GM23338 (cell line): ENCODE measurements at regions not wholly inside any gene's neighbourhood (a gene's known extent, or its start where the extent isn't known, plus 50 kb on each side); places are given as distances from the start of the nearest gene placed in this dataset.

Experiments
- ATAC-seq: fragments of 200-7000 bp; cut with Tn5 transposase; 3 replicates; pipeline ENCODE4 v1.9.1; 2020
- DNase-seq: peaks from one replicate; pipeline ENCODE4 v3.0.0-alpha.2; 2015; ENCODE audit warnings: low spot score
- H2AFZ ChIP-seq: fragments of 200-600 bp; sonication (generic); 2 replicates; pipeline ENCODE4 v1.8.0; 2016; ENCODE audit warnings: antibody characterized with exemption, mild to moderate bottlenecking, moderate library complexity
- H3F3A ChIP-seq: fragments of 200-600 bp; sonication (generic); replicated peaks from 2 replicates; pipeline ENCODE4 v1.8.0; 2017; ENCODE audit warnings: antibody characterized with exemption, mixed run types, low read depth
- H3K27ac ChIP-seq: fragments of 200-600 bp; sonication (generic); 2 replicates; pipeline ENCODE4 v1.6.1; 2016; ENCODE audit warnings: low read depth
- H3K27me3 ChIP-seq: fragments of 200-600 bp; sonication (generic); 2 replicates; pipeline ENCODE4 v1.8.0; 2016; ENCODE audit warnings: mild to moderate bottlenecking, mixed run types, moderate library complexity; ENCODE audit not compliant: insufficient read depth
- H3K36me3 ChIP-seq: fragments of 200-600 bp; sonication (generic); 2 replicates; pipeline ENCODE4 v1.8.0; 2016; ENCODE audit warnings: mild to moderate bottlenecking; ENCODE audit not compliant: insufficient read depth
- H3K4me1 ChIP-seq: fragments of 200-600 bp; sonication (generic); 2 replicates; pipeline ENCODE4 v1.8.0; 2016; ENCODE audit warnings: mild to moderate bottlenecking, moderate library complexity; ENCODE audit not compliant: insufficient read depth
- H3K4me2 ChIP-seq: fragments of 200-600 bp; sonication (generic); 2 replicates; pipeline ENCODE4 v1.7.1; 2017; ENCODE audit warnings: mixed run types
- H3K4me3 ChIP-seq: fragments of 200-600 bp; sonication (generic); 2 replicates; pipeline ENCODE4 v1.6.1; 2016; ENCODE audit warnings: mixed run types
- H3K79me2 ChIP-seq: fragments of 200-600 bp; sonication (generic); replicated peaks from 2 replicates; pipeline ENCODE4 v1.8.0; 2017; ENCODE audit warnings: mild to moderate bottlenecking; ENCODE audit not compliant: insufficient read depth
- H3K9me2 ChIP-seq: fragments of 200-600 bp; sonication (generic); 2 replicates; pipeline ENCODE4 v1.8.0; 2017; ENCODE audit not compliant: insufficient read depth
- H4K20me1 ChIP-seq: fragments of 200-600 bp; sonication (generic); replicated peaks from 2 replicates; pipeline ENCODE4 v1.8.0; 2017; ENCODE audit warnings: mild to moderate bottlenecking; ENCODE audit not compliant: insufficient read depth
- H3K27ac Mint-ChIP-seq: 2 replicates; pipeline ENCODE4 v1.8.0; 2020; ENCODE audit warnings: inconsistent platforms, mild to moderate bottlenecking, moderate library complexity, mixed read lengths
- H3K27me3 Mint-ChIP-seq: 3 replicates; pipeline ENCODE4 v1.8.0; 2022; ENCODE audit warnings: low read depth, mild to moderate bottlenecking, moderate library complexity, mixed read lengths, inconsistent platforms; ENCODE audit not compliant: insufficient read depth, poor library complexity
- H3K36me3 Mint-ChIP-seq: 3 replicates; pipeline ENCODE4 v1.8.0; 2021; ENCODE audit warnings: low read depth, mild to moderate bottlenecking, inconsistent platforms, moderate library complexity, mixed read lengths
- H3K4me1 Mint-ChIP-seq: 3 replicates; pipeline ENCODE4 v1.8.0; 2020; ENCODE audit warnings: mild to moderate bottlenecking, inconsistent platforms, mixed read lengths
- H3K4me3 Mint-ChIP-seq: 3 replicates; pipeline ENCODE4 v1.8.0; 2021; ENCODE audit warnings: moderate library complexity, mild to moderate bottlenecking, inconsistent platforms, mixed read lengths
- H3K9me3 Mint-ChIP-seq: 3 replicates; pipeline ENCODE4 v1.8.0; 2020; ENCODE audit warnings: moderate library complexity, mild to moderate bottlenecking, inconsistent platforms, mixed read lengths
- CREB1 ChIP-seq: fragments of 250-450 bp; sonication (Bioruptor Pico); IDR thresholded peaks from 2 replicates; pipeline ENCODE4 v1.5.0; 2020; ENCODE audit warnings: low read depth, mild to moderate bottlenecking, moderate library complexity
- CTCF ChIP-seq, 2 experiments: fragments of 200-600 bp in 1 of 2; sonication (generic) in 1 of 2; conservative IDR thresholded peaks; 2 replicates each; pipeline versions ENCODE4 v1.5.1 to v1.6.1; 2016 to 2017; ENCODE audit warnings: antibody characterized with exemption in 2 of 2, low read depth in 2 of 2, mild to moderate bottlenecking in 2 of 2, moderate library complexity in 1 of 2
- EZH2 ChIP-seq: fragments of 200-600 bp; sonication (generic); IDR thresholded peaks from one replicate; pipeline ENCODE4 v1.8.0; 2017; ENCODE audit warnings: antibody characterized with exemption, mild to moderate bottlenecking, low read depth; ENCODE audit not compliant: unreplicated experiment
- EZH2phosphoT487 ChIP-seq: fragments of 200-600 bp; sonication (generic); IDR thresholded peaks from one replicate; pipeline ENCODE4 v1.8.1; 2018; ENCODE audit warnings: antibody characterized with exemption; ENCODE audit not compliant: unreplicated experiment
- JUNB ChIP-seq: IDR thresholded peaks from one replicate; pipeline ENCODE4 v1.6.1; 2016; ENCODE audit warnings: antibody characterized with exemption; ENCODE audit not compliant: unreplicated experiment
- NANOG ChIP-seq: IDR thresholded peaks from 2 replicates; pipeline ENCODE4 v1.6.1; 2016; ENCODE audit warnings: antibody characterized with exemption, borderline replicate concordance
- POLR2AphosphoS5 ChIP-seq: IDR thresholded peaks from 2 replicates; pipeline ENCODE4 v1.6.1; 2016; ENCODE audit warnings: antibody characterized with exemption, low read depth
- STAT1 ChIP-seq: IDR thresholded peaks from one replicate; pipeline ENCODE4 v1.6.1; 2016; ENCODE audit warnings: antibody characterized with exemption; ENCODE audit not compliant: unreplicated experiment
- ZNF114 ChIP-seq: fragments of 250-450 bp; sonication (Bioruptor Pico); IDR thresholded peaks from 2 replicates; pipeline ENCODE4 v1.5.0; 2020; ENCODE audit warnings: mild to moderate bottlenecking, moderate library complexity
- ZNF331 ChIP-seq: fragments of 250-450 bp; sonication (Bioruptor Pico); IDR thresholded peaks from 2 replicates; pipeline ENCODE4 v1.5.0; 2020; ENCODE audit warnings: low read depth, mild to moderate bottlenecking, moderate library complexity
- ZNF462 ChIP-seq: fragments of 250-450 bp; sonication (Bioruptor Pico); IDR thresholded peaks from 2 replicates; pipeline ENCODE4 v1.5.0; 2020; ENCODE audit warnings: mild to moderate bottlenecking, moderate library complexity
- TF ChIP-seq, protein P1 (sequence below): IDR thresholded peaks from 2 replicates; pipeline ENCODE4 v1.6.1; 2016; ENCODE audit warnings: antibody characterized with exemption
- TF ChIP-seq, protein P2 (sequence below): IDR thresholded peaks from one replicate; pipeline ENCODE4 v1.6.1; 2018; ENCODE audit warnings: antibody characterized with exemption; ENCODE audit not compliant: unreplicated experiment

DNA sequence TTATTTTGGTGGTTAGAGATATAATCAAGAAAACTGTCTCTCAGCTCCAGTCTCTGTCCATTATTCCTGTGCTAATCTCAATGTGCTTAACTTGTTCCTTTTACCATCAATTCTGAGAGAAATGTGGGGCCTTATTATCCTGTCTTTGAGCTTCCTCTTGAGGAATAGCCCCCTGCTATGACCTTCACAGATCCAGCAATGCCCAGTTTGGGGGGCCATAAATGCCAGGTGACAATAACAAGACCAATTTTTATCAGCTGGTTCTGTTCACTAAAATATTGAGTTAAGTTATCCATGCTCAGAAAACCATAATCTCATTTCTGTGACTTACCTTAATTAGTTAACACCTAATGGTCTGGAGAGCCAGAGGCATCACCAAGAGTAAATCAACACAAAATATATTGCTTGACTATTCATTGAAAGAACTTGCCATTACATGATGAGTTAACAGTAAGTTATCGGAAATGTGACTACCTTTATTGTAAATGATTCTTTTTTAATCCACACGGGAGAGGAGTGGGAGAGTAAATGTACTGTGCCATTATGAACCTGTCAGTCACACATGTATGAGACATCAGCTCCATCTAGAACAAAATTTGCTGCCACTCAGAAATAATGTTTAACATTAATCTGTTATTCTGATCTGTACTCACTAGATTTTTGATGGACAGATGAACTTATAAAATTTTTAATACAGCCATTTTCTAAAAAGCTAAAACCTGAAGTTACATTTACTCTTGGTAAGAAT is 149.7 kb downstream of the ID4 start:
- Mint-ChIP-seq H3K27me3 (peaks cover 5% of the 10 kb centered on the region), H3K9me3 (no peaks in the 10 kb centered on the region), H3K36me3 (no peaks in the 10 kb centered on the region), H3K4me1 (peaks cover 12% of the 10 kb centered on the region), H3K4me3 (no peak overlapping the region), H3K27ac (no peak overlapping the region)
- DNase-seq (no peak), ATAC-seq (no peak)
- Histone ChIP-seq H3K9me2 (no peaks in the 10 kb centered on the region), H3K4me3 (no peak overlapping the region), H3F3A (no peaks in the 10 kb centered on the region), H4K20me1 (no peaks in the 10 kb centered on the region), H3K27me3 (no peaks in the 10 kb centered on the region), H3K27ac (no peak overlapping the region), H3K36me3 (no peaks in the 10 kb centered on the region), H3K79me2 (no peaks in the 10 kb centered on the region), H2AFZ (no peak overlapping the region), H3K4me2 (no peak overlapping the region), H3K4me1 (peaks cover 10% of the 10 kb centered on the region; the same call in 1 of the 2 replicates)
- TF ChIP-seq ZNF114 (CRISPR knock-in tag) (no peak), NANOG (no peak), ZNF331 (no peak), CREB1 (CRISPR knock-in tag) (no peak), ZNF462 (CRISPR knock-in tag) (no peak), STAT1 (no peak), JUNB (no peak), POLR2AphosphoS5 (no peak), CTCF (conservative IDR thresholded peaks at IDR 0.05; ENCODE audit: low read depth in 2 of 2) (no peak), EZH2phosphoT487 (no peak), EZH2 (no peak)
- TF ChIP-seq, protein P1, sequence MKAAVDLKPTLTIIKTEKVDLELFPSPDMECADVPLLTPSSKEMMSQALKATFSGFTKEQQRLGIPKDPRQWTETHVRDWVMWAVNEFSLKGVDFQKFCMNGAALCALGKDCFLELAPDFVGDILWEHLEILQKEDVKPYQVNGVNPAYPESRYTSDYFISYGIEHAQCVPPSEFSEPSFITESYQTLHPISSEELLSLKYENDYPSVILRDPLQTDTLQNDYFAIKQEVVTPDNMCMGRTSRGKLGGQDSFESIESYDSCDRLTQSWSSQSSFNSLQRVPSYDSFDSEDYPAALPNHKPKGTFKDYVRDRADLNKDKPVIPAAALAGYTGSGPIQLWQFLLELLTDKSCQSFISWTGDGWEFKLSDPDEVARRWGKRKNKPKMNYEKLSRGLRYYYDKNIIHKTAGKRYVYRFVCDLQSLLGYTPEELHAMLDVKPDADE = no peak
- TF ChIP-seq, protein P2, sequence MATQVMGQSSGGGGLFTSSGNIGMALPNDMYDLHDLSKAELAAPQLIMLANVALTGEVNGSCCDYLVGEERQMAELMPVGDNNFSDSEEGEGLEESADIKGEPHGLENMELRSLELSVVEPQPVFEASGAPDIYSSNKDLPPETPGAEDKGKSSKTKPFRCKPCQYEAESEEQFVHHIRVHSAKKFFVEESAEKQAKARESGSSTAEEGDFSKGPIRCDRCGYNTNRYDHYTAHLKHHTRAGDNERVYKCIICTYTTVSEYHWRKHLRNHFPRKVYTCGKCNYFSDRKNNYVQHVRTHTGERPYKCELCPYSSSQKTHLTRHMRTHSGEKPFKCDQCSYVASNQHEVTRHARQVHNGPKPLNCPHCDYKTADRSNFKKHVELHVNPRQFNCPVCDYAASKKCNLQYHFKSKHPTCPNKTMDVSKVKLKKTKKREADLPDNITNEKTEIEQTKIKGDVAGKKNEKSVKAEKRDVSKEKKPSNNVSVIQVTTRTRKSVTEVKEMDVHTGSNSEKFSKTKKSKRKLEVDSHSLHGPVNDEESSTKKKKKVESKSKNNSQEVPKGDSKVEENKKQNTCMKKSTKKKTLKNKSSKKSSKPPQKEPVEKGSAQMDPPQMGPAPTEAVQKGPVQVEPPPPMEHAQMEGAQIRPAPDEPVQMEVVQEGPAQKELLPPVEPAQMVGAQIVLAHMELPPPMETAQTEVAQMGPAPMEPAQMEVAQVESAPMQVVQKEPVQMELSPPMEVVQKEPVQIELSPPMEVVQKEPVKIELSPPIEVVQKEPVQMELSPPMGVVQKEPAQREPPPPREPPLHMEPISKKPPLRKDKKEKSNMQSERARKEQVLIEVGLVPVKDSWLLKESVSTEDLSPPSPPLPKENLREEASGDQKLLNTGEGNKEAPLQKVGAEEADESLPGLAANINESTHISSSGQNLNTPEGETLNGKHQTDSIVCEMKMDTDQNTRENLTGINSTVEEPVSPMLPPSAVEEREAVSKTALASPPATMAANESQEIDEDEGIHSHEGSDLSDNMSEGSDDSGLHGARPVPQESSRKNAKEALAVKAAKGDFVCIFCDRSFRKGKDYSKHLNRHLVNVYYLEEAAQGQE = no peak
